ENCODE measurements at regions not wholly inside any gene's neighbourhood (a gene's known extent, or its start where the extent isn't known, plus 50 kb on each side); places are given as distances from the start of the nearest gene placed in this dataset.
"Not testable (repeated sequence)": the region's sequence is repeated elsewhere in the genome, so short reads cannot be mapped to it uniquely, and the experiment has no call there.

DNA sequence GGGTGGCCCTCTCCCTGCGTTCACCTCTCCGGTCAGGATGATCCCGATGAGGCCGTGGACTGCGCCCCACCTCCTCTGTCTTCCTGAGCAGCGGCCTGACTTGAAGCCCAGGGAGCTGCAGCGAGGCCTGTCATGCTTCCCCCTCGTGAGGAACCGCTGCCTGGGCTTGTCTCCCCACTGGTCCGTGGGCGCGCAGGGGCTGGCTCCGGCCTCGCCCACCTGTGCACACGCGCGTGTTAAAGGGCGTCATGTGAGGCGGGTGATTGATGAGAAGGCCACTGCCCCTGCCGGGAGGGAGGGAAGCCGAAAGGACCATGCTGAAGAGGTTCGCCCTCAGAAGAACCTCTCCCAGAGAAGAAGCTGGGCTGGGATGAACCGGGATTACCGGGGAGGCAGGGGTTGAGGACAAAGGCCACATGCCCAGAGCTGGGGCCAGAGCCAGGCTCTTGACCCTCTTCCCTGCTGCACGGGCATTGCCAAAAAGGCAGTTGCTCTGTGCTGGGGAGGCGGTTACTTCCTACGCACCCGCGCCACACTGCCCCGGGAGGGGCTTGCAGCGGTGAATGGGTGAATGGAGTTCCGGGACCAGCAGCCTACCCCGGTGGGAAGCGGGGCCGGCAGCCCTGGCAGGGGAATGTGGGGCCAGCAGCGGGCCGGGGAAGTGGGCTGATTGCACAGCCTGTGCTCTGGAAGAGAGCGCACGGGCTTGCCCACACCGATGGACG, 85.9 kb upstream of the GSE1 start:
- no peak for DNase-seq (ENCODE audit: low spot score)

DNA sequence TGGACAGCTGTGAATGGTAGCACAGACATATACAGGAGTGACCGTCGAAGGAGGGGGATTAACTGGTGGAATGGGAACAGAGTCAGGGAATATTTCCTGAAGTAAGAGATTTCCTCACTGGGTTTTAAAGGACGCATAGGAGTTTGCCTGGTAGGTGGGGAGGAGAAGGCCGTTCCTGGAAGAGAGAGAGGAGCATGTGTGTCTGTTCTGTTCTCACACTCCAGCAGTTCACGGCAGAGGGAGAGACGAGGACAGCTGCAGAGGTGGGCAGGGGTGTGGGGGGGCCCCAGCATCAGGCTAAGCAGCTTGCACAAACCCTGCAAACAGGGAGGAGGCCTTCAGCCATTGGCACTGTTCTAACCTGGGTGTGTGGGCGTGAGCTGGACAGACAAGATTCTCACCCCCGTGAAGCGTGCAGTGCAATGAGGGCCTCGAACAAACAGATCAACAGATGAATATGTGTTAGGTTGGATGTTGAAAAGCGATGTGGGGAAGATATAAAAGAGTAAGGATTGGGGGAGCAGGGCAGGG, 85.3 kb upstream of the GSE1 start:
- no peak for DNase-seq (ENCODE audit: low spot score)

GRCh38 chr16:85528528-85529387, 84.4 kb upstream of the GSE1 start:
- no peak for DNase-seq (ENCODE audit: low spot score)

DNA sequence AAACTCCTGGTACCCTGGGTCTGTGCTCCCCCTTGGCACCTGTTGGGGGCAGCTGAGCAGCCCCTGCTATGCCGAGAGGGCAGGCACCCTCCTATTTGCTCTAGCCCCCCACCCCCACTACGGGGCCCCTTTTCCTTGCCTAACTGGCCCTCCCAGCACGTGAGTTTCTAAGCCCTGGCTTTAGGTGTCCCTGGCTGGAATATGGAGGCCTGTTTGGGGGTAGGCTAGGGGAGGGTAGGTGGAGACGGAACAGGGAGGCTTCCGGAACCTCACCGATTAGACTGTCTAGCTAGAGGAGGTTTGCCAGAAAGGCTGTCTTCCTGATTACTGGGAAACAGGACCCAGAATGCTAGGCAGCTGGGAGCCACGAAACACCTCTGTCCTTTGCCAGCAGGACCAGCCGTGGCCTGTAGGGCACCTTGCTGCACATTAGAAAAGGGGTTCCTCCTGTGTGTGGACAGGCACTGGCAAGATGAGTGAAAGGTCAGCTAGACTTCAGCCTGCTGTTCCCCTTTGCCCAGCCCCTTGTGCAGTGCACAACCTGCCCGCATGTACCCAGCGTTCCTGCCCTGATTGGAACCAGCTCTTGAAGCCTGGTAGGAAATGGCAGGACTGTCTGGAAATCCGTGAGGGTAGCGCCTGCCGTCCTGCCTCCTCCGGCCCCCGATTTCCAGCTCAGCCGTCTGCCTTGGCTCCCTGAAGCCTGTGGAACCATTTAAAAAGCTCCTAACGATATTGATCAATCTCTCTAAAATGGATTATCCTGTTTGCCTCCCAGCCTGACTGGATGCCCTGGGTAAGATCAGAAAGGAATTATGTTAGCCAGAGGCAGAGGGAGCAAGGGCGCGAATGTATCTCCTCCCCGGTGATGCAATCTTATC, 83.4 kb upstream of the GSE1 start:
- no peak for DNase-seq (ENCODE audit: low spot score)

DNA sequence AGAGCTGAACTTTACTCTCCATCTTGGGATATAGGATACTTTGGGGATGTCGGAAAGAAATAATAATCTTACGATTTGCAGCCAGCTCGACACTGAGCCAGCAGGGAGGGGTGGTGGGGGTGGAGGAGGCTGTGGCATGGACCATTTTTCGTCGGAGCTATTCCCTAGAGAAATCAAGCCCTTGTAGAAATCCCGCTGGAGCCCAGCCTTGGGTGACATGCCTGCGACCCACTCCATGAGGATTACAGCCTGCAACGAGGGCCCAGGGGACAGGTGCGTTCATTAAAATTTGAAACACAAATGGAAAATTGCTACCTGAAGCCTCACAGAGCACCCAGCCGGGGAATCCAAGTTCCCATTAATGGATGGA, 82.8 kb upstream of the GSE1 start:
- no peak for DNase-seq (ENCODE audit: low spot score)

GRCh38 chr16:85531516-85531915, 81.6 kb upstream of the GSE1 start:
- no peak for DNase-seq (ENCODE audit: low spot score)

GRCh38 chr16:85532147-85532546, 81.0 kb upstream of the GSE1 start:
- DNase-seq (ENCODE audit: low spot score): no peak

DNA sequence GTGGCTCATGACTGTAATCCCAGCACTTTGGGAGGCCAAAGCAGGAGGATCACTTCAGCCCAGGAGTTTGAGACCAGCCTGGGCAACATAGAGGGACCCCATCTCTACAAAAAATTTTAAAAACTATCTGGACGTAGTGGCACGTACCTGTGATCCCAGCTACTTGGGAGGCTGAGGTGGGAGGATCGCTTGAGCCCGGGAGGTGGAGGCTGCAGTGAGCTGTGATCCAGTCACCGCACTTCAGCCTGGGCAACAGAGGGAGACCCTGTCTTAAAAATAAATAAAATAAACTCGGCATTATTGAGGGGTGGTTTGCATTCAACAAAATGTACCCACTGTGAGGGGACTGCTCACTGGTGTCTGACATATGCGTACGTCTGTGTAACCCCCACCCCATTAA, 79.5 kb upstream of the GSE1 start:
- not testable (repeated sequence) for DNase-seq (ENCODE audit: low spot score)

GRCh38 chr16:85534536-85535351, 78.4 kb upstream of the GSE1 start:
- no peak for DNase-seq (ENCODE audit: low spot score)

DNA sequence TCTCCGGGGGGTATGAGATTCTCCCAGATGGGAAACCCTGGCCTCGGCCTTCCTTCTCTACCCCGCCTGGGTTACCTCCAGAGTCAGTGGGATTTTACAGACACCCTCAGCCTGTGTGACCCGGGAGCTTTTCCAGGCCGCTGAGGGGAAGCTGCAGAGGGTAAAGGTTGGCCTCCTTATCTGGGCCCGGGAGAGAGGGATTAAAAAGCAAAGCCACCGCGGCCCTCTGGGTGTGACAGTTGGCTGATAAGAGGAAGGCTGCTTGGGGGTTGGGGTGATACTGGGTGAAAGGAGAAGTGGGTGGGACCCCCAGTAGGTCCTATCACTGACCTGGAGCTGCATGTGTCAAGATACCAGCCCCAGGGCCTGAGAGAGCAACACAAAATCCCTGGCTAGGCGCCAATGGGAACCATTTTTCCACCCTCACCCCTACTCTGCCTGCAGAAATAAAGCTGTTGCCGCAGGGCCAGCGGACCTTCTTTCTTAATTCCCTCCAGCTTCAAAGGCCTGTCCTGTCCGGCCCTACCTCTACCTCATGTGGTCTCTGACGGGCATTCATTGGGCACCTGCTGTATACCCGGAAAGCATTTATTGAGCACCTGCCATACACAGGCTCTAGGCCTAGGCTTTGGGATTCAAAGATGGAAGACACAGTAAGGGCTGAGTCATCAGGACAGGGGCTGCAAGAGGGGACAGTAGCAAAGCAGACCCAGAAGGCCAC, 77.6 kb upstream of the GSE1 start:
- no peak for DNase-seq (ENCODE audit: low spot score)

GRCh38 chr16:85536073-85536410, 77.1 kb upstream of the GSE1 start:
- DNase-seq (ENCODE audit: low spot score): no peak

DNA sequence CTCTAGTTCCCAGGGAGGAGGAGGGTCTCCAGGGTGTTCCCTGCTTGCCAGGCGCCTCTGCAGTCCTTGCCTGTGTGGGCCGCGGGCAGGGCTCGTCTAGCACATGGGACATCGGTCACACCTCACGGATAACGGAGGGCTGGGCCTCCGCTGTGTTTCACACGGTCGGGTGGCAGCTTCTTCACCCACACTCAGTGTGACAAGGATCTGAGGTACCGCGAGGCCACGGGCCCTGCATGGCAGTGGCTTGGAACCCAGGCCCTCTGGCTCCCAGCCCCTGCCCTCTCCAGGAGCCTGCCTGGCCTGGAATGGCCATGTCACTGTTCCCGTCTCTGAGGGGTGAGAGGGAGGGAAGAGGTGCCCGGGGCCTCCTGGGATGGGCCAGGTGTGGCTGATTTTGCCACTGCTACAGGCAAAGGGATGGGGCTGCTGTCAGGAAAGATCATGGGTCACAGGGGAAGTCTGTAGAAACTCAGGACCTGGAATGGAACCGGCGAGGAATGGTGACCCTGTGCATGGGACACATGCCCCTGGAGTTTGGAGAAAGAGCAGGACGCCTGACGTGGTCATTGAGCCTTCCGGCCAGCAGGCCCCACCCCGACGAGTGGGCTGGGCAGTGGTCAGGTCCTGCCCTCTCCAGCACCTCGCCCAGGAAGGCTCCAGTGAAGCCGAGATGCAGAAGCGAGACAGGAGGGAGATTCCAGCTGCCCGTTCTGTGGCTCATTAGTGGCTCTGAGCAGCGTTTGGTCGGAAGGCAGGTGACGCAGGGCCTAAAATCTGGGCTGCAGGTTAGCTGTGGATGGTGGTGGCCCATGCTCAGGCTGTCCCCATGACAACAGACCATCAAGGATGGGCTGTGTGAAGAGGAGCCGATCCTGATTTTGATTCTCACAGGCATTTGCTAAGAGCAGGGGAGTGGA, 76.5 kb upstream of the GSE1 start:
- no peak for DNase-seq (ENCODE audit: low spot score)

DNA sequence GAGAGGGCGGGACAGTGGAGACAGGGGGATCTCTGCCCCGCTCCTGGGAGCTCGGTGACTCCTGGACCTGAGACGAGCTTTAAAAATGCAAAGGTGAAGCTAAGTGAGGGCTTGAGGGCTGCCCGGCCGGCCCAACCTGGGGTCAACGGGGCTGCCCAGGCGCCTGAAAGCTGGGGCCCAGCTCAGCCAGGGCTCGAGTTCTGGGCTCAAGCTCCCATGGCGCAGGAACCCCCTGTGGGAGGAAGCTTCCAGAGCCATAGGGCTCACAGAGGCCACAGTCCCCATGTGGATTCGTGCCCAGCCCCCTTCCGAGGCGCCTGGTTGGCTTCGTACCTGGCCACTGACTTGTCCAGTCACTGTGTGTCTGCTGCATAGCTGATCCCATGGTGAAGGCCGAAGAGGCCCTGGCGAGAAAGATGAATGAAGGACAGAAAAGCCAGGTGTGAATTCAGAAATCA, 75.8 kb upstream of the GSE1 start:
- DNase-seq (ENCODE audit: low spot score): no peak

GRCh38 chr16:85537795-85538401, 75.2 kb upstream of the GSE1 start:
- no peak for DNase-seq (ENCODE audit: low spot score)

DNA sequence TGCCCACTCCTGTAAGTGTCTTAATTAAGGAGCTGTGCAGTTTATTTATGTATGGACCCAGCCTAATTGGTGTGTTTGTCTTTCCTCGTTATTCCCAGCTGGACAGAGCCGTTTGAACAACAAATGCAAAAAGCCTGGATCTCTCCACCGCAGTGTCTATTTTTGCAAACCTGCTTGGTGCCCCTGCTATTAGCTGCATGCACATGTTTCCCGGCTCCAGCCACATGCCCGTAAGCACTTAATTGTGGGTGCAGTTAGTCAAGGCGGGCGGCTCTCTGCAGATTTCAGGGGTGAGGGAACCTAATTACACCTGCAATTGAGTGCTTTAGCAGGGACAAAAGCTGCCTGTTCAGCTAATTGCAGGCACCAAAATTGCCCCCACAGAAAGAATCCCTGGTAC, 74.0 kb upstream of the GSE1 start:
- no peak for DNase-seq (ENCODE audit: low spot score)

DNA sequence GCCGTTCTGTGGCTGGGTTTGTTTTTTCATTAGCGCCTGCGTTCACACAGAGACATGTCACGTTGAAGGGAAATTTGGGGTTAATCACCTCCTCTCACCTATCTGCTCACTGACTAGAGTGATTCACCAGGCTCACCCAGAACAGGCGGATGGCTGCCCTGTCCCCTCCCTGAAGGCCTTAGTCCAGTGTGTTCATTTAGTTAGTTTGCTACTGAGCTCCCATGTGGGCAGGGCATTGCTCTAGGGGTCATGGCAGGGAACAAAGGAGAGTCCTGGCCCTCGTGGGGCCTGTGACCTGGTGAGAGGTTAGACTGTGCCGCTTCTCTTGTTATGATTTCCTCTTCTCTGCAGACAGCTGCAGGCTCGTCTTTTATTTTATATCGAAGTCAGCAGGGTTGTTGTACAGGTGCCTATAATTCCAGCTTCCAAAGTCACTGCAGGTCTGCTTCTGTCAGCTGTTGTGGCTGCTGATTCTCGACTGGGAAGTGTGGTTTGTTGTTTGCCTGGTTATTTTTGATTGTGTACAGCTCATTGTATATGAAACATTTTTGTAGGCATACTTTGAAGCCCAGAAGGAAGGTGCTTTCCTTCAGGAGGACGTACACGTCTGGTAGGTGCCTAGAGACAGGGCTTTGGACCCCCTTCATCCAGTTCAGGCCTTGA, 73.4 kb upstream of the GSE1 start:
- no peak for DNase-seq (ENCODE audit: low spot score)

DNA sequence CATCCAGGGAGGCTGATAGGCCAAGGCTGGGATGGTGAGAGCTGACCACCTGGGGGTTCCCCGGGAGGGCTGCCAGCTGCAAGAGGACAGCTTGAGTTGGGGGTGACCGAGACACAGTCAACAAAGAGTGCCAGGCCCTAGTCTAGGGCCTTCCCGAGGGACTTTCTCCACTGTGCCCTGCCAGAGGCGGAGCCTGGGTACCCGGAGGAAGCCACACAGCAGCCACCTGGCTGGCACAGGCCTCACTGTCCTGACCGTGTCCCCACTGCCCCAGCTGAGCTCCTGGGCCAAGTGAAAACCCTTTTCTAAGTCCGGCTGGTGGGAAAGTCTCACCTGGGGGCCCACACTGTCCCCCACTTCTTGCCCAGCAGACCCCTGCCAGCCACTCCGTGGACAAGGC, 71.9 kb upstream of the GSE1 start:
- DNase-seq (ENCODE audit: low spot score): no peak

DNA sequence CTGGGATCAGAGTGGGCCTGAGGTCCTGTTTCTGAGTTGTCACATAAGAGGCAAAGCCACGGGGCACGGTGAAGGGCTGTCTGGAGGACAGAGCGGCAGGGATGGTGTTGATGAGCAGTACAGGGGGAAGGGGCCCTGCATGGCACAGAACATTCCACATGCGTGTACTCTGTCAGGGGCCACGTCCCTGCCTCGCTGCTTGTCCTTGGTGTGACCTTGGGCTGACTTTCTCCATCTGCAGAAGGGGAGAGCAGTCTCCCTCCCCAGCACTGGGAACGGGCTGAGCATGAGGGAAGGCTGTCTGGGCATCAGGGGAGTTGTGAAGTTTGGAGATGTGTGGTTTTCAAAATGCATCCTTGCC, 71.5 kb upstream of the GSE1 start:
- DNase-seq (ENCODE audit: low spot score): no peak
